ENCODE measurements at regions not wholly inside any gene's neighbourhood (a gene's known extent, or its start where the extent isn't known, plus 50 kb on each side); places are given as distances from the start of the nearest gene placed in this dataset.
"Not testable (repeated sequence)": the region's sequence is repeated elsewhere in the genome, so short reads cannot be mapped to it uniquely, and the experiment has no call there.

DNA sequence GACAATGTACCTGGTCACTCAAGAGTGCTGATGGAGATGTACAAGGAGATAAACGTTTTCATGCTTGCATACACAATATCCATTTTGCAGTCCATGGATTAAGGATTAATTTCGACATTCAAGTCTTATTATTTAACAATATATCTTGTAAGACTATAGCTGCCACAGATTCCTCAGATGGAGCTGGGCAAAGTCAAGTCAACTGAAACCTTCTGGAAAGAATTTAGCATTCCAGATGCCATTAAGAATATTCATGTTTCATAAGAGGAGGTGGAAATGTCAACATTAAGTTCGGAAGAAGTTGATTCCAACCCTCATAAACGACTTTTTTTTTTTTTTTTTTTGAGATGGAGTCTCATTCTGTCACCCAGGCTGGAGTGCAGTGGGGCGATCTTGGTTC is 126.0 kb downstream of the SHANK2 start:
- DNase-seq (ENCODE audit: low read depth) = not testable (repeated sequence)

DNA sequence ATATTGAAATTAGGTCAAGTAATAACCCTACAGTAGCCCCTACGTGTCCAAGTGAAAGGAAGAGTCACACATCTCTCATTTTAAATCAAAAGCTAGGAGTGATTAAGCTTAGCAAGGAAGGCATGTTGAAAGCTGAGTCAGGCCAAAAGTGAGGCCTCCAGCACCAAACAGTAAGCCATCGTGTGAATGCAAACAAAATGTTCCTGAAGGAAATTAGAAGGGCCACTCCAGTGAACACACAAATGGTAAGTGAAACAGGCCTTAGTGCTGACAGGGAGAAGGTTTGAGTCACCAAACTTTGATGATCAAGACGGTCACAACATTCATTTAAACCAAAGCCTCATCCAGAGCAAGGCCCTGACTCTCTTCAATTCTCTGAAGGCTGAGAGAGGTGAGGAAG is 127.2 kb downstream of the SHANK2 start:
- DNase-seq (ENCODE audit: low read depth) = no peak

DNA sequence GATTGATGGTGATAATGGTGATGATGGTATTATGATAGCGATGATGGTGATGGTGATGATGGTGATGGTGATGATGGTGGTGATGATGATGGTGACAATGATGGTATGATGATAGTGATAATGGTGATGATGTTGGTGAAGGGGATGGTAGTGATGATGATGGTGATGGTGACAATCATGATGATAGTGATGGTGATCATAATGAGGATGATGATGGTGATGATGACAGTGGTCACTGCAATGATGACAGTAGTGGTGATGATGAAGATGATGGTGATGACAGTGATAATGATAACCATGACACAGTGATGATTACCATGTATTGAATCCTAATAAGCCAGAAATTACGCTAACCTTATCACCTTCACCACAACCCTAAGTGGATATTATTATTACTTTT is 128.2 kb downstream of the SHANK2 start:
- DNase-seq (ENCODE audit: low read depth) = no peak

DNA sequence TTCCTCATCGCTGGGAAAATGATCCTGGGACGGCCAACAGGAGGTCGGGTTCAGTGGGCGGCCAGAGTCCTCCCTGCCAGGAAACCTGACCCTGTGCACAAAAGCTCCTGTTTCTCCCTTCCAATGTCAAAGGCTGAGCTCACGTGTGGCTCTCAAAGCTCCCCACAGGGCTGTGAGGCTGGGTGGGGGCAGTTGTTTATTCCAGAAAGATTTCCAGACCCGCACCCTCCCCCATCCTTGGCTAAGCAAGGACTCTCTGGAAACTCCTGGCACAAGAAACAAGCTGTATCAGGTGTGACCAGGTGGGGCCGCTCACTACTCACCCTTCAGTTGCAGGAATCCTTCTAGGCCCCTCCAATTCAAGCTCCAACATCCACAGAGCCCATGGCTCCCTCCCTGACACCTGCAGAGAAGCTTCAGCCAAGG is 131.9 kb downstream of the SHANK2 start:
- peak; percentile 6 for DNase-seq (ENCODE audit: low read depth)

DNA sequence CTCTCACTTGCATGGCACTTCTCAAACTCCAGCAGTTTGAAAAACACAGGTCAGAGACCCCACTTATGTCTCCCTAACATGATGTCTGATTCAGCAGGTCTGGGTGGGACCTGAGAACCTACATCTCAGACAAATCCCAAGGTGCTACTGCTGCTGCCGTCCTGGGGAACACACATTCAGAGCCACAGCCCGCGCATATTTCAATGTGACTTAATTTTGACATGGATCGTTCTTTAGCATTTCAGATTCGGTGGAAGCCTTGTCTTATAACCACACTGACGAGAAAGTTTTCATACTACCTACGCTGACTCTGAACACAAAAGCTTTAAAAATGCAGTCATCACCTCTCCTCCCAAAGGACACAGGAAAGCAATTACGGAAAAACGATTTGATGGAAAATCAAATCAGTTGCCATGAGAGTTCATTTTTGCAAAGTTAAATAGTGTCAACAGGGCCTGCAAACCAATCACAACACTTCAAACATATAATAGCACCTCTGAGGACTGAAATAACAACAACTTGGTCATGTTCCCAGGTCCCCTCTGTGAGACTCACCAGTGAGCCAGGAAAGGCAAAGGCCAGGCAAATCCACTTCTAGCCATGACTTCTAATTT is 132.6 kb downstream of the SHANK2 start:
- no peak for DNase-seq (ENCODE audit: low read depth)

DNA sequence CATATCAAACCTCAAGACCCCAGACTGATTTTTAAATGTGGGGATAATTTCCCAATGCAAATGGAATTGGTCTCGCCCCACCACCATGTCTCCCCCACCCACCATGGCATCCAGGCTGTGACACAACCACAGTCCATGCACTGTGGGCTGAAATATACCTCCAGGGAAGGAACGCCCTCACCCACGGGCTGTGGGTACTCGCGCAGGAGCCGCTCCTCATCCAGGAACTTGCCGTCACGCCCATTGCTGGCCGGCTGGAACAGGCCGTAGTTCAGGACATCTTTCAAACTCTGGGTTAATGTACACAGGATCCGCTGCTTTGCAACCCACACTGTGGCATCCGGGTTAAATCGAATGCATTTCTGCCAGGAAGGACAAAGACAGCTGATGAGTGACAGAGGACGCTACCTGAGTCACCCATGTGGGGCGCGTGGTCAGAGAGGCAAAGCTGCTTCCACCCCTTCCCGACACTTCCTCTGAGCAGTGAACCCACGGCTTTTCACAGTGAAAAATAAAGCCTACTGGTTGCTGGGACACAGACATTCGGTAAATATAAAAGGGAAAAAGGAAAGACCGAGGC is 133.6 kb downstream of the SHANK2 start:
- DNase-seq (ENCODE audit: low read depth) = no peak

DNA sequence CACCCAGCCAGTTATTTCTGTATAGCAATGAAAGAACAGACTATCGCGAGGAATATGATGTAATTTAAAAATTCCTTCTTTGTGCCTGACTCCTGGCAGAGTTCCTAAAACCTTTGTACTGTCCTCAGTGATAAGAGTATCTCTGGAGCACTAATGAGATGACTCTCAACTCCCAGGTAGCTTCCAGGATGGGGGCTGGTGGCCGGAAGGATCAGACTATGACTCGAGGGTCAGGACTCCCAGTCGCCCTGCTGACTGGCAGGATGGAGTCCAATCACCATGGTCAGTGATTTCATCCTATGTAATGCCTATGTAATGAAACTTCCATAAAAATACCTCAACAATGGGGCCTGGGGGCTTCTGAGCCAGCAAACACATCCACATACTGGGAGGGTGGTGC is 135.1 kb downstream of the SHANK2 start:
- DNase-seq (ENCODE audit: low read depth) = no peak

DNA sequence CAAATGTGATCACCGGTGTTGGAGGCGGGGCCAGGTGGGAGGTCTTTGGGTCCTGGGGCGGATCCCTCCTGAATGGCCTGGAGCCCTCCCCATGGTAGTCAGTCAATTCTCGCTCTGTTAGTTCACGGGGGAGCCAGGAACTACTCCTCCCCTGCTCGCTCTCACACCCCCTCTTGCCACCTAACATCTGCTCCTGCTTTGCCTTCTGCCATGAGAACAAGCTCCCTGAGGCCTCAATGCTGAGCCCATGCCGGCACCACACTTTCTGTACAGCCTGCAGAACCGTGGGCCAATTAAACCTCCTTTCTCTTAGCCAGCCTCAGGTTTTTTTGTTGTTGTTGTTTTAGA is 135.7 kb downstream of the SHANK2 start:
- DNase-seq (ENCODE audit: low read depth) = no peak

DNA sequence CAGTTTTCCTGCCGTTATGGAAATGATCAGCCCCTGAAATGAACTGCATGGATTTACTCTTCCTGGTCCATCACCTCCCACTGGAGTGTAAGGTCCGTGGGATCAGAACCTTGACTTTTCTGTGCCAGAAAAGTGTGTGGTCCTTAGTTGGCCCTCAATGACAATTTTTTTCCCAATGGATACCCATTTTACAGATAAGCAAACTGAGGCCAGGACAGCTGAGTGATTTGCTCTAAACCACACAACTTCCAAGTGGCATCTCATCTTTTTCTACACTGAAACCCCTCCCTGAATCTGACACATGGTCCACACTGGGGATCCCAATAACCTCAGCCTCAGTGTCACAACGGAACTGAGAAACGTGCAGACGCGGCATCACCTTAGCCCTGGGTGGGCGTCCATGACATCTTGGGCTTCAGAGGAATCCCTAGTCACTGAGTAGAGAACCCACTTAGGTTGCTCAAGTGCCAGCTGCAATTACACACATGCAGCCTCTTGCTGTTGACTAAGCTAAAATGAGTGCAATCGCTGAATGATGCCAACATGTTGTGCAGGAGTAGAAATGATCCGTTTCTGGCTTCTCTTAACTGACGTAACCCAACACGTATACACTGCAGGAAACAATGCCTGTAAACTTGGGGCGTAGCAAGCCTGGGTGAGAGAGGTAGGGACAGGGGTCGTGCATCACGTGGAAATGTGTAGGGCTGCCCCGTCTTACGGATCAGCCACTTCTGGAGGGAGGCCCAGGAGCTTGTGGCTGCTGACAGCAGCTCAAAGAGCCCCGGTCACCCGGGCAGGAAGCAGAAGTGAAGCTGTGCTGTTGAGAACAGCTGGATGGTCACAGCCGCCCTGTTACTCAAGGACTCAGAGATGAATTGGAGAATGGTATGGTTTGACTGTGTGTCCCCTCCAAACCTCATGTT is 136.3 kb downstream of the SHANK2 start:
- DNase-seq (ENCODE audit: low read depth) = no peak

DNA sequence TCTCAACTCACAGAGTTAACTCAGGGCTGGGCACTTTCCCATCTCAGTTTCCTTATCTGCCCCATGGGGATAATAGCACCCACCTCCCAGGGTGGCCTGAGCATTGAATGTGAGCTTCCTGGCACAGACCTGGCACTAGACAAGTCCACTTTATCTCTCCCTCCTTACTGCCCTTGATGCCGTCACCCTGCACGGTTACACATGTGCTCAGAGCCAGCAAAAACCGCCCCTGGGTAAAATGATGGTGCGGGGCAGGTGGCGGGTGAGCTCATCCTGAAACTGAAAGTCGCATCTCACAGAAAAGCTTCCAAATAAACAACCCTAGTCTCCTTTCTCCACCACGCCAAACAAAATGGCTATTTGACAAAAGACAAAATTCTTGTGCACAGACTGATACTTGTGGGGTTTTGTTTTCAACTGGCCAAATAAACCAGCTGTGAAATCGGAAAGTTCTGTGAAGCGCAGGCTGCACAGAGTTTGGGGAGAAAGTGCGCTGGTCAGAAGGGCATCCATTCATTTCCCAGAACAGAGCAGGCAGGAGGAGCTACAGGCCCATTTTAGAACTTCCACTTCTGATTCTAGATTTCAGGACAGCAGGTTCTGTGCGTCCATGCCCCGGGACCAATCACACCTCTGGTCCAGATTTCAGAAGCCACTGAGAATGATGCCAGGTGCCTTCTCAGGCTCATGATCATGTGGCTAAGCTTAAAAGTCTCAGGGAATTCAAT is 138.1 kb downstream of the SHANK2 start:
- no peak for DNase-seq (ENCODE audit: low read depth)

DNA sequence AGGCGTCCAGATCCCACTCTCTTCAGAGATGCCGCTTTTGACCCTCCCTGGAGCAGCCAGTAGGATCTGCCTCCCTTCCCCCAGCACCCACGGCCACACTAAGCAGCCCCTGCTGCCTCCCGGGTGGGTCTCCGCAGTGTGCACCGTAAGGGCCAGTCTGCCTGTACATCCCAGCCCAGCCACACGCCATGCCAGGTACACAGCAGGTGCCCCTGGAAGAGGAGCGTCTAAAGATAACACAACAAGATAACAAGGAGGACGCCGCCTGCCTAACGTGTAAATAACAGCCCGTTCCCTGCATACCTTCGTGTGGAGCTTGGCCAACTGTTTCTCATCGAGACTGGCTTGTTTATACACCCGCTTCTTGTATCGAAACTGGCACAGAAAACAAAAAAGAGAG is 139.4 kb downstream of the SHANK2 start:
- no peak for DNase-seq (ENCODE audit: low read depth)

DNA sequence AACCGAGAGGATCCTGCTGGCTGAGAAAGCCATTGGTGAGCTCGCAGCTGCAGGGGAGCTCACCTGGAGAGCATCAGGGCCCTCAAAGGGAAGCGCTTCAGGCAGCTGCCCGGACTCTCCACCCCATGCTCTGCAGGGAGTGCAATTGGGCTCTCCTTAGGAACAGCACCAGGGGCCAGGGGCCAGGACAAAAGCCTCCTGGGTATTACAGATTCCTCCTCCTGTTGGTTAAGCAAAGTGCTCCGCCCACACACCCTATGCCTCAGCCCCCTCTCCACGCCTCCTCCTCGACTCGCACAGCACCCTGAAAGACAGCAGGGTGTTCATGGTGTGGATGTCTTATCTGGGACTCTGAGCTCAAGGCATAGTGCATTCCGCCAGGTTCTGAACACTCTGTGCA is 139.9 kb downstream of the SHANK2 start:
- no peak for DNase-seq (ENCODE audit: low read depth)

DNA sequence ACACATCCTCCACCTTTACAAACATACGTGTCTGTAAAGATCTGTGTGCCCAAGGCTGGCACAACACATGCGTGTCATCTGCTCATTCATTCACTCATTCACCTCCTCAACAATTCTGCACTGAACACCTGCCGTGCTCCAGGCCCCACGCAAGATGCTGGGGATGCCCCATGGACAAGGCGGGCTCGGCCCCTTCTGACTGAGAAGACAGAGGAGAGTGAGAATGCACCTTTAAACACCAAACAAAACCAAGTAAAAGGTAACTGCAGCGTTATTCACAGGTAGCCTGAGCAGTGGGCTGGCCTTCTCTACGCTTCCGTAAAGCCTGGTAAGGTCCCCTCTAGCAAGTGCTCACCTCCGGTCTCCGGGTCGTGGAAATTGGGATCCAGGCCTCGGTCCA is 142.8 kb downstream of the SHANK2 start:
- no peak for DNase-seq (ENCODE audit: low read depth)

DNA sequence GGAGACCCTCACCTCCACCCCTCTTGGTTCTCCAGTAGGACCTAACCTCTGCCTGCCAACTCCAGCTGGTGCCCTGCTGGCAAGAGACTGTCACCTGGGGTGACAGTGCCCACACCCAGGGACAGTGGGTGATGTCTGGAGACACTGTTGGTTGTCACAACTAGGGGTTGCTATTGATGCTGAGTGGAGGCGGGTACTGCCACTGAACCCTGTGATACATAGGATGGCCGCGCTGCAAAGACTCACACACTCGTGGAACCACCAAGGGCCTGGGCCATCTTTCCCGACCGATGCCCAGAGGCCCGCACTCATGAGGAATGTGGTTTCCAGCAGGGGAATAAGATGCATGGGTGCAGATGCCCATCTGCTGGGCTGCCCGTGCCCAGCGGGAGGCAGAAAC is 143.2 kb downstream of the SHANK2 start:
- no peak for DNase-seq (ENCODE audit: low read depth)

DNA sequence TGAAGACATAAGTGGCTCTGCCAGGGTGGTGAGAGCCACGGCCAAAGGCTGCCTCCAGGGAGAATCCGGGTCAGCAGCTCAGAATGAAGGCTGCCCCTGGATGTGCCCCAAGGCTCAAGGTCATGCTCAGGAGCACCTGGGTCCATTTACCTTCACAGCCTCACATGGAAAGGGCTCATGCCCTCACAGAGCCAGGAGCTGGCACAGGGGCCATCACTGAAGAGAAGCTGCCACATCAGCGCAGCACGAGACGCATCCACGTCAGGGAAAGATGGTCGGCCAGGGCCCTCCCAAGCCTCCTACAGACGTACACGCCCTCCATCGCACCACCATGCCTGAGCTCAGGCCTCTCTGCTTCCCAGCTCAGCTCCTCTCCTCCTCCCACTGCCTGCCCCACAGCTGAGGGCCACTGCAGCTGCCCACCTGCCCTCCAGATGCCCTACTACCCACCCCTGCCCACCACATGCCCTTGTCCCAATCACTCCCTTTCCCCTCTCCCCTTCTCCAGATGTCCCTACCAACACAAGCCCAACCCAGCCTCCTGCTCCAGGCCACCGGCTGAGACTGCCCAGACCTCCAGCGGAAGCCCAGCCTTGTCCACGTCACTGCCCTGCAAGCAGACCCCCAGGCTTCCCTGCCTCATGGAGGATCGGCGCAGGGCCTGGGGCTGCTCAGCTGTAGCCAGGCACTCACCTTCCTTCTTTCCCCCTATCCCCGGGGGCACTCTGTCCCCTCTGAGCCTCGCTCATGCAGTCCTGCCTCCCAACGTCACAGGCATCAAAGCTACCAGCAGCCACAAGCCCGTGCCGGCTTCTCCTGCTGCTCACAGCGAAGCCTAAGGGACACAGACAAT is 144.1 kb downstream of the SHANK2 start:
- no peak for DNase-seq (ENCODE audit: low read depth)

DNA sequence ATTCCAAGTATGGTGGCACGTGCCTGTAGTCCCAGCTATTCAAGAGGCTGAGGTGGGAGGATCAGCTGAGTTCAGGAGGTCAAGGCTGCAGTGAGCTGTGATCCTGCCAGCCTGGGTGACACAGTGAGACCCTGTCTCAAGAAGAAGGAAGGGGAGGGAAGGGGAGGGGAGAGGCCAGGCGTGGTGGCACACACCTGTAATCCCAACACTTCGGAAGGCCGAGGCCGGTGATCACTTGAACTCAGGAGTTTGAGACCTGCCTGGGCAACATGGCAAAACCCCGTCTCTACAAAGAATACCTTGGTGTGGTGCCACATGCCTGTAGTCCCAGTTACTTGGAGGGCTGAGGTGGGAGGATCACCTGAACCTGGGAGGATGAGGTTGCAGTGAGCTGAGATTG is 145.7 kb downstream of the SHANK2 start:
- no peak for DNase-seq (ENCODE audit: low read depth)

DNA sequence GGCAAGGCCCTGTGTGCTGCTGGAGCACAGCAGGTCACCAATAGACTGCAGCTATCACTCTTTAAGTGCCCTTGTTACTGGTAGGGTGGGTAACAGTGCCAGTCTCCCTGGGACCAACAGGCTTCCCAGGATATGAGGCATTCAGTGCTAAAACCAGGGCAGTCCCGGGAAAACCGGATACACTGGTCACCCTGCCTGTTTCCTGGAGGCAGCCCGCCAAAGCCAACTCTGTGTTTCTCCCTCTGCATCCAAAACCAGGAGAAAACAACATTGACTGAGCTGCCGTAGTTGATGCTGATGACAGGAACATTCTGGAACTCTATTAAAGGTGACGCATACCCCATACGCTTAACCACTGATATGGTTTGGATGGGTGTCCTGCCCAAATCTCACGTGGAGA is 149.1 kb downstream of the SHANK2 start:
- no peak for DNase-seq (ENCODE audit: low read depth)

DNA sequence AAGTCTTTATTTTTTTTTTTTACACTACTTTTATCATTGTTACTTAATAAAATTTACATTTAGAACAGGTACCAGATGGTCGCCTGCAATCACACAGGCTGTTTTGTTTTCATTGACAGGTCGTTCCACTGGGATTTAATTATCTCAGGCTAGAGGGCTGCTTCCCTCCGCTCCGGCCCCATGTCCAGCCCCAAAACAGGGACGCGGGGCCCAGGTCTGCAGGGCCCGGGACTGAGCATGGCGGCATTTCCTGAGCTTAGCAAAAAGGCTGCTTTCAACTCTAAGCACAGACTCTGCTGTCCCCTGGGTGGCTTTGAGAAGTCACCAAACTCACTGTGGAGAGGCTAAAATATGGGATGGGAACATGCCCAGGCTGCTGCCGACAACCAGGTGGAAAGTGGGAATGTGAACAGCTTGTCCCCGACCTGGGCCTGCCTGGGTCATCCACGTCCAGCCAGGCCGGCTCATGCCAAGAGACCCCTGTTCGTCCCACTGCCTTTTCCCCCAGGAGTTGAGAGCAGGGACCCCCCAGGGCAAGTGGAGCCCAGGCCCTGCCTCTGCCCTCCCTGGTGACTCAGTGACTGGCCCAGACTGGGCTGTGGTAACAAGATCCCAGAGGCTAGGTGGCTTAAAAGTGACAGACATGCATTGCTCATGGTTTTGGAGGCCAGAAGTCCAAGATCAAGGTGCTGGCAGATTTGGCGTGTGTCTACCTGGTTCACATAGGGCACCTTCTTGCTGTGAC is 150.0 kb downstream of the SHANK2 start:
- no peak for DNase-seq (ENCODE audit: low read depth)

DNA sequence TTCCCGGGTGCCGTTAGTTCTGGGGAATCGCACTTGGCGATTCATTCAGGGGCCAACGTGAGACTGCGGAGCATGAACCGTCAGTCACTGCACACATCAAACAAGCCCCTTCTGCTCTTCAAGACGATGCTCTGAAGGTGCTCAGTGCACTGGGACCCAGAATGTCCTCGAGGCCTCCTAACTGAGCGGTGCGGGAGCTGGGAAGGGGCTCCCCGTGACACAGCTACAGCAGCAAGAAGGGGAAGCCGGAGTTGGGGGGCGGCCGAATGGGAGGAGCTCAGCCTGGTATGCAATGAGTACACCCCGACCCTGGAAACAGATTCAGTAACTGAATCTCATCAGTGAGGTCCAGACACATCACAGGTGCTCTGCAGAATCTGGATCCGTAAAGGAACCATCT is 150.8 kb downstream of the SHANK2 start:
- no peak for DNase-seq (ENCODE audit: low read depth)

DNA sequence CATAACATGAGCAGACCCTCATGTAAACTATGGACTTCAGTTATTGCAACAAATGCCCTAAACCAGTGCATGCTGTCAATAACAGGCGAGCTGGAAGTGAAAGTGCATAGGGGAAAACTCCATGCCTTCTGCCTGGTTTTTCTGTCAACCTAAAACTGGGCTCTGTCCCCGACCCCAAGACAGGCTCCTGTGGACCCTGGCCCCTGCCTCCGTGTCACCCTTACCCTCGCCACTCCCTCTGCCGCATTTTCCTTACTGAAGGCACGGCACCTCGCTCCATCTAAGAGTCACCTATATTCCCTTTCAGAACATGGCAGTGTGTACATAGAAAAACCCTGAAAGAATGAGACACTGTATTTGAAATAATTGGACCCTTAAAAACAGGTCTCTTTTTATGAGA is 151.3 kb downstream of the SHANK2 start:
- DNase-seq (ENCODE audit: low read depth) = no peak

DNA sequence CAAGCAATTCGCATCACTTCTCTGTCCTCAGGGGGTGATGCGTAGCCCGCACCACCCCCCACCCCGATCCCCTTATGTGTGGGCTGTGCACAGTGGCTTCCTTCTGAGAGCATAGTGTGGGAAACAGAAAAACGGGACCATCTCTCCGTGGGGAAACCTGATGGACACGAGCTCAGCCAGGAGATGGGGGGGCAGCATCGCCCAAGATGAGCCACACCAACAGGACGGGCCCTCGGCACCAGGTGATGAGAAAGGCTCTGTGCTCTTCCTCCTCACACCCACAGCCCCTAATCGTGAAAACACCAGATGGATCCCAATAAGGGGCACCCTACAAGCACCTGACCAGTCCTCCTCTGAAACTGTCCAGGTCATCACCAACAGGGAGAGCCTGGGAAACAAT is 153.6 kb downstream of the SHANK2 start:
- DNase-seq (ENCODE audit: low read depth) = no peak

Measured in EH (cell line).